HG03432 (cell line): ENCODE measurements at regions not wholly inside any gene's neighbourhood (a gene's known extent, or its start where the extent isn't known, plus 50 kb on each side); places are given as distances from the start of the nearest gene placed in this dataset.
A peak's percentile ranks its signal among the peaks of the same experiment; 100 is the strongest.

Source experiments
- ATAC-seq: cut with Tn5 transposase; IDR thresholded peaks from one replicate; pipeline ENCODE4 v1.9.1; 2021; ENCODE audit warnings: mild to moderate bottlenecking, moderate library complexity; ENCODE audit not compliant: unreplicated experiment

DNA sequence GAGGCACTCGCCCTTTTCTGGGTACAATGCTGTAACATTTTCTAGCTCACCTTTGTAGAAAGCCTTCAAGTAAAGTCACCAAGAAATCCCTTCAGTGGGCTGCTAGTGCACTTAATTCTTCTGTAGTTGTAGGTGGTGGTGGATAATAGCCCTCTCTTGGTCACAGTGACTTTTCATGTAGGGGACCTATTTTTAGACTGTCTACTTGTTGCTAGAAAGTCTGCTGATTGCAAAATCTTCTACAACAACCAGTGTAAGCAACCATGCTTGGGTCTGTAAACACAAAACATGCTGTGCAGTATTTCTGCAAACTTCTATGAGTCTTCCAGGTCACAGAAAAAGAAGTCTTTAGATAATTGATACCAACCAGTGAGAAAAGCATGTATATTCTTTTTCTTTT is 55.6 kb downstream of the PBDC1 start:
- no peak for ATAC-seq

DNA sequence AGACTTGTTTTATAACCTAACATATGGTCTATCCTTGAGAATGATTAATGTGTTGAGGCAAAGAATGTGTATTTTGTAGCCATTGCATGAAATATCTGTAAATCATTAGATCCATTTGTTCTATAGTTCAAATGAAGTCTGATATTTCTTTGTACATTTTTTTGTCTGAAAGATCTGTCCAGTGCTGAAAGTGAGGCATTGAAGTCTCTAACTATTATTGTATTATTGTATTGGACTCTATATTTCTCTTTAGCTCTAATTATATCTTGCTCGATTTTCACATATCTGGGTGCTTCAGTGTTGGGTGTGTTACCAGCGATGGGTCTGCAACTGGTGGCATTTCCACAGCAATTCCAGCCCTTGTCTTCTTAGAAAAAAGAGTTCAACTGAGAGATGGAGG is 76.0 kb downstream of the PBDC1 start:
- ATAC-seq, result no peak

DNA sequence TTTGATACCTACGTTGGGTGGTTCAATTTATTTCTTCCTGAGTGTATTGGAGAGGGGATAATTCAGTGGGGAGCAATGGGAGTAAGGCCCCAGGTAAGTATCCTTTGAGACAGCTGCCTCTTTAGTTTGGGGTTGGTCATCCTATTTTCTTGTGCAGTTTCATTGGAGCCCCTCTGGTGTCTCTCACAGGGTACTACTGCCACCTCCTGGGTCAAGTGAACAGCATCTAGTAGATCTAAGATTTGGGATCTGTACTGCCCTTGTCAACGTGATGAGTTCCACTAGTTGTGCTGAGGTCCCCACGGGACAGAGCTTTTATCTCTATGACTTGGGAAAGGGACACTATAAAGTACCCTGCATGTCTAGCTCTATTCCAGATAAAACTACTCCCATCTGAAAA is 80.6 kb downstream of the PBDC1 start:
- ATAC-seq, result peak; percentile 93

DNA sequence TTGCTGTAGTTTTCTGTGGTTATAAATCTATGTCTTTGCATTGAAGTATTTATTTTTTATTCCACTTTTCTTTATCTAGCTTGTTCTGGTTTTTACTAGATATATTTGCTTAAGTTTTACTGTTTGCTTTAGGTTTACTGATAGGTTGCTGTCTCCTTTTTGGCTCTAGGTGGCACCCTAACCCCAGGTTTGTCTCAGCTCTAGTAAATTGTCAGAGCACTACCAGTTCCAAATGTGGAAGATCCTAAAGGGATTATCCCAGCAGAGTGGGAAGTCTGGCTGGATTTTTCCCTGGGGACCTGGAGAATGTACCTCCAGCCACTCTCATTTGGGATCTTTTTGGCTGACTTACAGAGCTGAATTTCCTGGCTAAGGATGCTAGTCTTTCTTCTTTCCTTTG is 106.1 kb downstream of the PBDC1 start:
- ATAC-seq, result peak; percentile 71
